Liver (tissue), 3 donors: ENCODE measurements at regions not wholly inside any gene's neighbourhood (a gene's known extent, or its start where the extent isn't known, plus 50 kb on each side); places are given as distances from the start of the nearest gene placed in this dataset.
"Not testable (repeated sequence)": the region's sequence is repeated elsewhere in the genome, so short reads cannot be mapped to it uniquely, and the experiment has no call there.

Source experiments
- EGR1 ChIP-seq, 2 donors: IDR thresholded peaks; 2 replicates each; pipeline ENCODE4 v1.6.1; 2016 to 2018; ENCODE audit warnings: antibody characterized with exemption in 2 of 2, low read depth in 2 of 2
- FOXA1 ChIP-seq: IDR thresholded peaks from 2 replicates; pipeline ENCODE4 v1.6.1; 2016; ENCODE audit warnings: antibody characterized with exemption
- JUND ChIP-seq, 2 donors: IDR thresholded peaks; 2 replicates each; pipeline ENCODE4 v1.6.1; 2016; ENCODE audit warnings: antibody characterized with exemption in 2 of 2
- RAD21 ChIP-seq, 2 donors: IDR thresholded peaks; 2 replicates each; pipeline ENCODE4 v1.6.1; 2016; ENCODE audit warnings: antibody characterized with exemption in 2 of 2, mild to moderate bottlenecking in 2 of 2
- SP1 ChIP-seq: IDR thresholded peaks from 2 replicates; pipeline ENCODE4 v1.6.1; 2018; ENCODE audit warnings: antibody characterized with exemption, mild to moderate bottlenecking
- TAF1 ChIP-seq: conservative IDR thresholded peaks from 2 replicates; pipeline ENCODE4 v1.6.1; 2016; ENCODE audit warnings: antibody characterized with exemption, mild to moderate bottlenecking
- TF ChIP-seq, protein P1 (sequence below): fragments of 150-350 bp; IDR thresholded peaks from 2 replicates; pipeline ENCODE4 v1.5.1; 2017; ENCODE audit warnings: improper control_type of control experiment, low read depth, low read length; ENCODE audit not compliant: missing input control
- TF ChIP-seq, protein P2 (sequence below): IDR thresholded peaks from 2 replicates; pipeline ENCODE4 v1.6.1; 2016; ENCODE audit warnings: antibody characterized with exemption
- TF ChIP-seq, protein P3 (sequence below): IDR thresholded peaks from 2 replicates; pipeline ENCODE4 v1.6.1; 2016; ENCODE audit warnings: antibody characterized with exemption, mild to moderate bottlenecking
- donor health status: healthy.
- donor health status: healthy.

DNA sequence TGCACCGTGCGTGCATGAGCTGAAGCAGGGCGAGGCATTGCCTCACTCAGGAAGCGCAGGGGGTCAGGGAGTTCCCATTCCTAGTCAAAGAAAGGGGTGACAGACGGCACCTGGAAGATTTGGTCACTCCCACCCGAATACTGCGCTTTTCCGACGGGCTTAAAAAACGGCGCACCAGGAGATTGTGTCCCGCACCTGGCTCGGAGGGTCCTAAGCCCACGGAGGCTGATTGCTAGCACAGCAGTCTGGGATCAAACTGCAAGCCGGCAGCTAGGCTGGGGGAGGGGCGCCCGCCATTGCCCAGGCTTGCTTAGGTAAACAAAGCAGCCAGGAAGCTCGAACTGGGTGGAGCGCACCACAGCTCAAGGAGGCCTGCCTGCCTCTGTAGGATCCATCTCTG lies 85.6 kb upstream of the TSLP start:
- TF ChIP-seq, protein P1, sequence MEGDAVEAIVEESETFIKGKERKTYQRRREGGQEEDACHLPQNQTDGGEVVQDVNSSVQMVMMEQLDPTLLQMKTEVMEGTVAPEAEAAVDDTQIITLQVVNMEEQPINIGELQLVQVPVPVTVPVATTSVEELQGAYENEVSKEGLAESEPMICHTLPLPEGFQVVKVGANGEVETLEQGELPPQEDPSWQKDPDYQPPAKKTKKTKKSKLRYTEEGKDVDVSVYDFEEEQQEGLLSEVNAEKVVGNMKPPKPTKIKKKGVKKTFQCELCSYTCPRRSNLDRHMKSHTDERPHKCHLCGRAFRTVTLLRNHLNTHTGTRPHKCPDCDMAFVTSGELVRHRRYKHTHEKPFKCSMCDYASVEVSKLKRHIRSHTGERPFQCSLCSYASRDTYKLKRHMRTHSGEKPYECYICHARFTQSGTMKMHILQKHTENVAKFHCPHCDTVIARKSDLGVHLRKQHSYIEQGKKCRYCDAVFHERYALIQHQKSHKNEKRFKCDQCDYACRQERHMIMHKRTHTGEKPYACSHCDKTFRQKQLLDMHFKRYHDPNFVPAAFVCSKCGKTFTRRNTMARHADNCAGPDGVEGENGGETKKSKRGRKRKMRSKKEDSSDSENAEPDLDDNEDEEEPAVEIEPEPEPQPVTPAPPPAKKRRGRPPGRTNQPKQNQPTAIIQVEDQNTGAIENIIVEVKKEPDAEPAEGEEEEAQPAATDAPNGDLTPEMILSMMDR, result not testable (repeated sequence)
- TF ChIP-seq, protein P2, sequence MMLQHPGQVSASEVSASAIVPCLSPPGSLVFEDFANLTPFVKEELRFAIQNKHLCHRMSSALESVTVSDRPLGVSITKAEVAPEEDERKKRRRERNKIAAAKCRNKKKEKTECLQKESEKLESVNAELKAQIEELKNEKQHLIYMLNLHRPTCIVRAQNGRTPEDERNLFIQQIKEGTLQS, result not testable (repeated sequence)
- TF ChIP-seq RAD21 (IDR thresholded peaks at IDR 0.05); EGR1 (IDR thresholded peaks at IDR 0.05; ENCODE audit: low read depth in 2 of 2); JUND (IDR thresholded peaks at IDR 0.05); TAF1; FOXA1; SP1: not testable (repeated sequence)
- TF ChIP-seq, protein P3, sequence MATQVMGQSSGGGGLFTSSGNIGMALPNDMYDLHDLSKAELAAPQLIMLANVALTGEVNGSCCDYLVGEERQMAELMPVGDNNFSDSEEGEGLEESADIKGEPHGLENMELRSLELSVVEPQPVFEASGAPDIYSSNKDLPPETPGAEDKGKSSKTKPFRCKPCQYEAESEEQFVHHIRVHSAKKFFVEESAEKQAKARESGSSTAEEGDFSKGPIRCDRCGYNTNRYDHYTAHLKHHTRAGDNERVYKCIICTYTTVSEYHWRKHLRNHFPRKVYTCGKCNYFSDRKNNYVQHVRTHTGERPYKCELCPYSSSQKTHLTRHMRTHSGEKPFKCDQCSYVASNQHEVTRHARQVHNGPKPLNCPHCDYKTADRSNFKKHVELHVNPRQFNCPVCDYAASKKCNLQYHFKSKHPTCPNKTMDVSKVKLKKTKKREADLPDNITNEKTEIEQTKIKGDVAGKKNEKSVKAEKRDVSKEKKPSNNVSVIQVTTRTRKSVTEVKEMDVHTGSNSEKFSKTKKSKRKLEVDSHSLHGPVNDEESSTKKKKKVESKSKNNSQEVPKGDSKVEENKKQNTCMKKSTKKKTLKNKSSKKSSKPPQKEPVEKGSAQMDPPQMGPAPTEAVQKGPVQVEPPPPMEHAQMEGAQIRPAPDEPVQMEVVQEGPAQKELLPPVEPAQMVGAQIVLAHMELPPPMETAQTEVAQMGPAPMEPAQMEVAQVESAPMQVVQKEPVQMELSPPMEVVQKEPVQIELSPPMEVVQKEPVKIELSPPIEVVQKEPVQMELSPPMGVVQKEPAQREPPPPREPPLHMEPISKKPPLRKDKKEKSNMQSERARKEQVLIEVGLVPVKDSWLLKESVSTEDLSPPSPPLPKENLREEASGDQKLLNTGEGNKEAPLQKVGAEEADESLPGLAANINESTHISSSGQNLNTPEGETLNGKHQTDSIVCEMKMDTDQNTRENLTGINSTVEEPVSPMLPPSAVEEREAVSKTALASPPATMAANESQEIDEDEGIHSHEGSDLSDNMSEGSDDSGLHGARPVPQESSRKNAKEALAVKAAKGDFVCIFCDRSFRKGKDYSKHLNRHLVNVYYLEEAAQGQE, result not testable (repeated sequence)
